LNCaP clone FGC (cell line): ENCODE measurements at regions not wholly inside any gene's neighbourhood (a gene's known extent, or its start where the extent isn't known, plus 50 kb on each side); places are given as distances from the start of the nearest gene placed in this dataset.

Experiments
- DNase-seq: peaks from one replicate; pipeline ENCODE4 v3.0.0-alpha.2; 2011; ENCODE audit warnings: low read depth
- H3K4me3 ChIP-seq: 2 replicates; pipeline ENCODE4 v1.5.1; 2011; ENCODE audit warnings: mild to moderate bottlenecking, low read depth, low read length, control low read depth
- CTCF ChIP-seq: IDR thresholded peaks from 2 replicates; pipeline ENCODE4 v1.5.1; 2012; ENCODE audit warnings: mild to moderate bottlenecking; ENCODE audit not compliant: control insufficient read depth, insufficient read depth; ENCODE audit errors: extremely low read depth

- no peak overlapping the region for H3K4me3 ChIP-seq
- DNase-seq = no peak
- TF ChIP-seq CTCF = no peak
Measured at GRCh38 chr11:116614306-116615210, 158.2 kb downstream of the BUD13 start.

GRCh38 chr11:116613206-116613875 is 159.4 kb downstream of the BUD13 start:
- H3K4me3 ChIP-seq = no peak overlapping the region
- no peak for TF ChIP-seq CTCF
- DNase-seq = no peak

GRCh38 chr11:116611998-116612620 is 160.7 kb downstream of the BUD13 start:
- no peak for TF ChIP-seq CTCF
- H3K4me3 ChIP-seq = no peak overlapping the region
- no peak for DNase-seq

- TF ChIP-seq CTCF = no peak
- DNase-seq = no peak
- H3K4me3 ChIP-seq = no peak overlapping the region
Measured at GRCh38 chr11:116610190-116610589, 162.6 kb downstream of the BUD13 start.

GRCh38 chr11:116607027-116607426 is 165.8 kb downstream of the BUD13 start:
- DNase-seq = no peak
- TF ChIP-seq CTCF = no peak
- H3K4me3 ChIP-seq = no peak overlapping the region

- TF ChIP-seq CTCF = peak; percentile 65
- DNase-seq = peak; percentile 23
- no peak overlapping the region for H3K4me3 ChIP-seq
Measured at GRCh38 chr11:116605543-116606459, 167.0 kb downstream of the BUD13 start.
